Retinal pigment epithelial cell (primary cell): ENCODE measurements at regions not wholly inside any gene's neighbourhood (a gene's known extent, or its start where the extent isn't known, plus 50 kb on each side); places are given as distances from the start of the nearest gene placed in this dataset.

Source experiments
- DNase-seq: peaks from one replicate; pipeline ENCODE4 v3.0.0-alpha.2; 2010; ENCODE audit warnings: low read depth
- H3K4me3 ChIP-seq: 2 replicates; pipeline ENCODE4 v1.5.1; 2011; ENCODE audit warnings: mild to moderate bottlenecking, low read length, control low read depth, moderate library complexity
- CTCF ChIP-seq: conservative IDR thresholded peaks from 2 replicates; pipeline ENCODE4 v1.5.1; 2011; ENCODE audit warnings: low read depth, low read length, control low read depth, inconsistent platforms

GRCh38 chr3:31274326-31275024, 258.2 kb upstream of the STT3B start:
- no peak for TF ChIP-seq CTCF
- no peak for DNase-seq
- no peak overlapping the region for H3K4me3 ChIP-seq

- TF ChIP-seq CTCF: no peak
- DNase-seq: peak; percentile 60
Measured at GRCh38 chr3:31275038-31275572, 257.6 kb upstream of the STT3B start.

GRCh38 chr3:31275583-31275982, 257.1 kb upstream of the STT3B start:
- no peak for DNase-seq
- no peak for TF ChIP-seq CTCF
- no peak overlapping the region for H3K4me3 ChIP-seq

More at GRCh38 chr3:31275038-31275572, 257.6 kb upstream of the STT3B start:
- H3K4me3 ChIP-seq: no peak overlapping the region

- no peak overlapping the region for H3K4me3 ChIP-seq
- no peak for DNase-seq
- TF ChIP-seq CTCF: no peak
Measured at GRCh38 chr3:31277582-31277981, 255.1 kb upstream of the STT3B start.

- no peak for TF ChIP-seq CTCF
- DNase-seq: no peak
- no peak overlapping the region for H3K4me3 ChIP-seq
Measured at GRCh38 chr3:31278532-31278931, 254.2 kb upstream of the STT3B start.

- no peak for TF ChIP-seq CTCF
- no peak for DNase-seq
- no peak overlapping the region for H3K4me3 ChIP-seq
Measured at GRCh38 chr3:31284776-31285175, 247.9 kb upstream of the STT3B start.

- no peak for DNase-seq
- no peak for TF ChIP-seq CTCF
- no peak overlapping the region for H3K4me3 ChIP-seq
Measured at GRCh38 chr3:31285833-31286486, 246.8 kb upstream of the STT3B start.
